GM21528 (cell line): ENCODE measurements at regions not wholly inside any gene's neighbourhood (a gene's known extent, or its start where the extent isn't known, plus 50 kb on each side); places are given as distances from the start of the nearest gene placed in this dataset.

Experiments used
- ATAC-seq: cut with Tn5 transposase; IDR thresholded peaks from one replicate; pipeline ENCODE4 v1.9.1; 2021; ENCODE audit warnings: mild to moderate bottlenecking, moderate library complexity; ENCODE audit not compliant: unreplicated experiment, low FRiP score

DNA sequence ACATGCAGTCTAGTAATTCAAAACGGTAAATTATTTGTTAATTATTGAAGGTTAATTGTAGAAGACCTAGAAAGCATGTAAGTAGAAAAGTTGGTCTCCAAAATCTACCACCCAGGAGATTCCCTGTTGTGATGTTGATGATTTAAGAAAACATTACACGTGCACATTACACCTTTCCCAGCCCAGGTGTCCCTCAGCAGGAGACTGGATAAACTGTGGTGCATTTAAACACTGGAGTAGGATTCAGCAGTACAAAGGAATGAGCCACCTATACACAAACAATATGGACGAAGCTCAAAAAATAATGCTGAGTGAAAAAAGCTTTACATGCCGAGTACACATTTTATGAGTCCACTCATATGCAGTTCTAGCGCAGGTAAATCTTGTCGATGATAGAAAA, 109.0 kb upstream of the STARD3NL start:
- no peak for ATAC-seq

DNA sequence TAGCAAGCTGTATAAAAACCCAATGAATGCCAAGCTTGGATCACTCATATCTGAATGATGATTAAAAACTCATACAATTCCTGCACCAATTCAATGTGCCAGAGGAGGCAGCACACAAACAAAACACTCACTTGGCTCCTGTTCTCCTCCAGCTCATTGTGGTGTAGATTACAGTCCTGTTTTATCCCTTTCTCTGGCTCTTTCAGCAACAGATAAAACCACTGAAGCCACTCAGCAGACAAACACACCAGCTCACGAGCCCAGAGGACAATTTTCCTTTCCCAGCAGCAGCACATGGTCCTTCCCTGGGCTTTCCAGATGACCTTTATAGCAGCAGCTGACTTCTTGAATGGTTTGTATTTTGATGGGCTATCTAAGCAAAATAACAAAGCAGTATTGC, 107.3 kb upstream of the STARD3NL start:
- ATAC-seq: no peak

DNA sequence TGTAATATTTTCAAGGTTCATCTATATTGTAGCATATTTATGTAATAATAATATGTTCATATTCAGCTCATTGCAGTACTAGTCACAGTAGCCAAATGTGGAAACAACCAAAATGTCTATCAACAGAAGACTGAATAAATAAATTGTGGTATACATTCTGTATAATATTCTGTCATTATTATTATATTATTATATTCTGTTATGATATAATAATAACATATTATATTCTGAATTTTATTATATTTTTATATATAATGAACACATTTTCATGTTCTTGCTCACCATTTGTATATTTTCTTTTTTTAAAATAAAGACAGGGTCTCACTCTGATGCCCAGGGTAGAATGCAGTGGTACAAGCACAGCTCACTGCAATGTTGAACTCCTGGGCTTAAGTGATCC, 91.2 kb upstream of the STARD3NL start:
- no peak for ATAC-seq

DNA sequence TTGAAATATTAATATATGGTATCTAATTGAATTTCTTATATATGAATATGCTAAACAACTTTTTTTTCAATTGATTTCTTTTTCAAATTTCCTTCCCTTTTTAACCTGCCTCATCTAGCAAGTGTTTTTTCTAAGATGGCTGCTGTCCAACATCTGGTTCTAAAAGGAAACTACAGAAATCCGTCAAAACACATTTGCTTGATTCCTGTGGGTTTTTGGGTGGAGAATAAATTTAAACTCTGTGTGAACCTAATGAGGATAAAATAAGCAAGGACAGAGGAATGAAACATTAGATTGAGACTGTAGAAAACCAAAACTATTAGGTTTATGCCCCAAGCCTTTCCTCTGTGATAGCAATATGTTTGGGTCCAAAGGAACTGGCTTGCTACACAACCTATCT, 75.5 kb upstream of the STARD3NL start:
- ATAC-seq: no peak

DNA sequence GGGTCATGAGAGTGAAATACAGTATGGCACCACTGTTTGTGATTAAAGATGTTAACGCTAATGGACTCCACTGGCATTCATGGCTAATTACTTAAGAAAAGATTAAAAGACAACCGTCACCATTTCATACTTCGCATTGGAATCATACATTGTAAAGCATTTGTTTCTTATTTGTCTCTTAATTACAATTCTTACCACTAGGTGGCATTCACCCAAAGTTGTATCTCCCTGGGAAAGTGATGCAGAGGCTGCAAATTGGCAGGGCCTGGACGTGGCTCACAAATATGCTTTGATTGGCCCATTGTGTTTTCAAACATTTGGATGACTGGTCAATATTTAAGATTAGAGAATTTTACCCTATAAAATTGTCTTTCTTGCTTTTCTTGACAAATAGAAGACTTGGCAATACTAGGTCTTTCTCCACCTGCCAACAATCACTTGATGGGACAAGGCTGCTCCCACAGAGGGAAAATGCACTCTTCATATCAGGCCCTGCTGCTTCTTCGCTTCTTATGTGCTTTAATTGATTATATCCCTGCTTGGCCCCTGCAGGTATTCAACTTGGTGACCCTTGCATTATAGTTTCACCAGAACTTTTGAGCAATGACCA, 72.1 kb upstream of the STARD3NL start:
- peak; percentile 69 for ATAC-seq

DNA sequence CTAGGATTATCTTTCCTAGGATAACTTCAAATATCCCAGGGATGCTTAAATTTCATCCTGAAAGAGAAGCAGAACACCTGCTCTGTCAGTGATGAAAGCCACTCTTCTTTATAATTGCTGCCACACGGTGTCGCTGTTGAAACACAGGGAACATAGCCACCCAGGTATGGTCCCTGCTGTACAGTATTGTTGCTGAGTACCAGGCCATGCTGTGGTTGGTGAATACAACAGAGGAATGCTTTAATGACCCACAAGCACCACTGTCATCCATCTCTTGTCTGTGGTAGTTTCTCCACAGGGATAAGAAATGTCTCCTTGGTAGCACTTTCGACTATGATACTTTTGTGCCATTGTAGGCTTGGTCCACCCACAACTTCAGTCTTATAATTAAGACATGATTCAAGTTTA, 70.6 kb upstream of the STARD3NL start:
- no peak for ATAC-seq

GRCh38 chr7:38112075-38112474, 66.0 kb upstream of the STARD3NL start:
- no peak for ATAC-seq

DNA sequence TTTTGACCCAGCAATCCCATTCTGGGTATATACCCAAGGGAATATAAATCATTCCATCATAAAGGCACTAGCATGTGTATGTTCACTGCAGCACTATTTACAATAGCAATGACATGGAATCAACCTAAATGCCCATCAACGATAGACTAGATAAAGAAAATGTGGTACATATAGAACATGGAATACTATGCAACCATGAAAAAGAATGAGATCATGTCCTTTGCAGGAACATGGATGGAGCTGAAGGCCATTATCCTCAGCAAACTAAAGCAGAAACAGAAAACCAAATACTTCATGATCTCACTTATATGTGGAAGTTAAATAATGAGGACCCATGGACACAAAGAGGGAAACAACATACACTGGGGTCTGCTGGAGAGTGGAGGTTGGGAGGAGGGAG, 58.0 kb upstream of the STARD3NL start:
- no peak for ATAC-seq

- no peak for ATAC-seq
Observed at GRCh38 chr7:38122501-38122900, 55.5 kb upstream of the STARD3NL start.

GRCh38 chr7:38123494-38123893, 54.6 kb upstream of the STARD3NL start:
- ATAC-seq: no peak

- ATAC-seq: no peak
Observed at GRCh38 chr7:38127216-38128207, 50.5 kb upstream of the STARD3NL start.
